Neural progenitor cell (in vitro differentiated cells): ENCODE measurements at regions not wholly inside any gene's neighbourhood (a gene's known extent, or its start where the extent isn't known, plus 50 kb on each side); places are given as distances from the start of the nearest gene placed in this dataset.

Experiments used
- DNase-seq: peaks from one replicate; pipeline ENCODE4 v3.0.0-alpha.2; 2016; ENCODE audit warnings: low spot score
- H2AFZ ChIP-seq: fragments of 200-600 bp; sonication (generic); replicated peaks from 2 replicates; pipeline ENCODE4 v1.6.1; 2016; ENCODE audit warnings: antibody characterized with exemption
- H3F3A ChIP-seq: fragments of 200-600 bp; sonication (generic); 2 replicates; pipeline ENCODE4 v1.6.1; 2016; ENCODE audit warnings: antibody characterized with exemption, low read depth
- H3K27ac ChIP-seq: fragments of 200-600 bp; sonication (generic); 2 replicates; pipeline ENCODE4 v1.5.1; 2016; ENCODE audit warnings: mild to moderate bottlenecking
- H3K27me3 ChIP-seq: fragments of 200-600 bp; sonication (generic); 2 replicates; pipeline ENCODE4 v1.6.1; 2016; ENCODE audit warnings: mild to moderate bottlenecking, moderate library complexity
- H3K36me3 ChIP-seq: fragments of 200-600 bp; sonication (generic); 2 replicates; pipeline ENCODE4 v1.5.1; 2016
- H3K4me1 ChIP-seq: fragments of 200-600 bp; sonication (generic); 2 replicates; pipeline ENCODE4 v1.6.1; 2016; ENCODE audit warnings: mixed run types
- H3K4me2 ChIP-seq: fragments of 200-600 bp; sonication (generic); 2 replicates; pipeline ENCODE4 v1.6.1; 2016
- H3K4me3 ChIP-seq: fragments of 200-600 bp; sonication (generic); 2 replicates; pipeline ENCODE4 v1.5.1; 2016
- H3K79me2 ChIP-seq: fragments of 200-600 bp; sonication (generic); 2 replicates; pipeline ENCODE4 v1.6.1; 2016; ENCODE audit warnings: low read depth
- H3K9ac ChIP-seq: fragments of 200-600 bp; sonication (generic); 2 replicates; pipeline ENCODE4 v1.6.1; 2016
- H3K9me3 ChIP-seq: fragments of 200-600 bp; sonication (generic); 2 replicates; pipeline ENCODE4 v1.5.1; 2016; ENCODE audit warnings: low read depth
- H4K20me1 ChIP-seq: fragments of 200-600 bp; sonication (generic); 2 replicates; pipeline ENCODE4 v1.6.1; 2016; ENCODE audit warnings: low read depth
- H3K27ac Mint-ChIP-seq: 3 replicates; pipeline ENCODE4 v1.8.0; 2021; ENCODE audit warnings: mixed read lengths
- H3K27me3 Mint-ChIP-seq: 2 replicates; pipeline ENCODE4 v1.8.0; 2022; ENCODE audit warnings: low read depth, mild to moderate bottlenecking, inconsistent platforms, moderate library complexity, mixed read lengths; ENCODE audit not compliant: insufficient read depth
- H3K36me3 Mint-ChIP-seq: 3 replicates; pipeline ENCODE4 v1.8.0; 2021; ENCODE audit warnings: mixed read lengths
- H3K4me1 Mint-ChIP-seq: 3 replicates; pipeline ENCODE4 v1.8.0; 2021; ENCODE audit warnings: mixed read lengths
- H3K4me3 Mint-ChIP-seq: 3 replicates; pipeline ENCODE4 v1.8.0; 2021; ENCODE audit warnings: mild to moderate bottlenecking, moderate library complexity, mixed read lengths
- H3K9me3 Mint-ChIP-seq: 3 replicates; pipeline ENCODE4 v1.8.0; 2020; ENCODE audit warnings: mixed read lengths
- EZH2 ChIP-seq: fragments of 200-600 bp; sonication (generic); IDR thresholded peaks from 2 replicates; pipeline ENCODE4 v1.6.1; 2017; ENCODE audit warnings: antibody characterized with exemption, mild to moderate bottlenecking, moderate library complexity
- EZH2phosphoT487 ChIP-seq: fragments of 200-600 bp; sonication (generic); IDR thresholded peaks from 2 replicates; pipeline ENCODE4 v1.6.1; 2017; ENCODE audit warnings: antibody characterized with exemption
- TF ChIP-seq, protein P1 (sequence below): fragments of 200-600 bp; sonication (generic); IDR thresholded peaks from 2 replicates; pipeline ENCODE4 v1.5.1; 2017; ENCODE audit warnings: antibody characterized with exemption, mild to moderate bottlenecking

DNA sequence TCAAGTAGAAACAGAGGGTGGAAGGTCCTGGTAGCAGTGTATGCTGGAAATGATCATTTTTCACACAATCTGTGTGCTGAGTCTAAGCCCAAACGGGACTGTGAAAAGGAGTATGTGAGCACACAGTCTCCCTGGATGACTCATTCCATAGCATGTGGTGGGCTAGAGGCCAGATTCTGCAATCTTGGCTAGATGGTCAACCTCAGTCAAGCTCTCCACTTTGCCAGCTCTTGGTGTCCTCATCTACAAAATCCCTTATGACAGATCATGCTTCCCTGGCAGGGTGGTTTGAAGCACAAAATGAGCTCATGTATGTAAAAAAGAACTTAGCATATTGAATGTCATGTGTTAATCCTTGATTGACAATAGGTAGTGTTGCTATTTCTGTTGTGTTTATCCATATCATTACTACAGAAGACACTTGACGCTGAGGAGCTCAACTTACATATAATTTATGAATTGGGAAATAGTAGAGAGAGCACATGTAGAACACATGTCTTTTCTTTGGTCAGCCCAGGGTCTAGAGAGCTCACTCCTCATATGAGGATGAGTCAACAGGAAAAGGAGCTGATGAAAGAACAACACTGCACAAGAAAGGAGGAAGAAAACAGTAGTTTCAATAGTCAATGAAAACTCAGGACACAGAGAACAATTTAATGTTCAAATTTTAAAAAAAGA is 517.5 kb downstream of the BCL11B start:
- Histone ChIP-seq H3K9me3 (no peaks in the 10 kb centered on the region), H3K27ac (no peak overlapping the region), H3K27me3 (no peaks in the 10 kb centered on the region), H2AFZ (no peak overlapping the region), H3F3A (no peaks in the 10 kb centered on the region), H3K9ac (no peak overlapping the region), H4K20me1 (no peaks in the 10 kb centered on the region), H3K79me2 (no peaks in the 10 kb centered on the region), H3K4me1 (no peaks in the 10 kb centered on the region), H3K36me3 (no peaks in the 10 kb centered on the region), H3K4me3 (no peak overlapping the region), H3K4me2 (no peak overlapping the region)
- TF ChIP-seq, protein P1, sequence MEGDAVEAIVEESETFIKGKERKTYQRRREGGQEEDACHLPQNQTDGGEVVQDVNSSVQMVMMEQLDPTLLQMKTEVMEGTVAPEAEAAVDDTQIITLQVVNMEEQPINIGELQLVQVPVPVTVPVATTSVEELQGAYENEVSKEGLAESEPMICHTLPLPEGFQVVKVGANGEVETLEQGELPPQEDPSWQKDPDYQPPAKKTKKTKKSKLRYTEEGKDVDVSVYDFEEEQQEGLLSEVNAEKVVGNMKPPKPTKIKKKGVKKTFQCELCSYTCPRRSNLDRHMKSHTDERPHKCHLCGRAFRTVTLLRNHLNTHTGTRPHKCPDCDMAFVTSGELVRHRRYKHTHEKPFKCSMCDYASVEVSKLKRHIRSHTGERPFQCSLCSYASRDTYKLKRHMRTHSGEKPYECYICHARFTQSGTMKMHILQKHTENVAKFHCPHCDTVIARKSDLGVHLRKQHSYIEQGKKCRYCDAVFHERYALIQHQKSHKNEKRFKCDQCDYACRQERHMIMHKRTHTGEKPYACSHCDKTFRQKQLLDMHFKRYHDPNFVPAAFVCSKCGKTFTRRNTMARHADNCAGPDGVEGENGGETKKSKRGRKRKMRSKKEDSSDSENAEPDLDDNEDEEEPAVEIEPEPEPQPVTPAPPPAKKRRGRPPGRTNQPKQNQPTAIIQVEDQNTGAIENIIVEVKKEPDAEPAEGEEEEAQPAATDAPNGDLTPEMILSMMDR, result no peak
- no peaks in the 10 kb centered on the region for H3K27me3 Mint-ChIP-seq
- peaks cover 4% of the 10 kb centered on the region for H3K9me3 Mint-ChIP-seq
- H3K4me1 Mint-ChIP-seq, result no peaks in the 10 kb centered on the region
- DNase-seq, result no peak
- no peak overlapping the region for H3K27ac Mint-ChIP-seq
- H3K36me3 Mint-ChIP-seq, result no peaks in the 10 kb centered on the region
- no peak overlapping the region for H3K4me3 Mint-ChIP-seq

DNA sequence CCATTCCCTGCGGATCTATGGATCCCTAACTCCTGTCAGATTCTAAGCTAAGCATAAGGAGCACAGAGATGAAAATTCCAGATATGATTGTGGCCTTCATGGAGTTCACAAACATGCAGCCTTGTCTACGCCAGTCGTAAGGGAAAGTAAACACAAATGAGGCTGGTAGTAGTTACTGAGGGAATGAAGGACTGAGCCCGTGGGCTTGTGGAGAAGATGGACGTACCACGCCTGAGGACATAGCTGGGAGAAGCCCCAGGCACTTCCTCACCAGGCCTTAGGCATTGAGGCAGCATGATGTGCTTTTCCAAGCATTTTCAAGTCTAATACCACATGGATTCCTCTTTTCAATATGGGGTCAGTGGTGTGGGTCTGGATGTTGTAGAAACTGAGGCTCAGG is 515.2 kb downstream of the BCL11B start:
- H3K27ac Mint-ChIP-seq, result no peak overlapping the region
- H3K9ac ChIP-seq, result no peak overlapping the region
- no peaks in the 10 kb centered on the region for H3K27me3 ChIP-seq
- DNase-seq, result no peak
- no peaks in the 10 kb centered on the region for H3K36me3 Mint-ChIP-seq
- no peak overlapping the region for H3K27ac ChIP-seq
- no peak for TF ChIP-seq EZH2phosphoT487
- no peaks in the 10 kb centered on the region for H3K36me3 ChIP-seq
- H3K4me3 ChIP-seq, result no peak overlapping the region
- H3K4me2 ChIP-seq, result no peak overlapping the region
- no peaks in the 10 kb centered on the region for H3K79me2 ChIP-seq
- H3K9me3 Mint-ChIP-seq, result peaks cover 4% of the 10 kb centered on the region
- no peaks in the 10 kb centered on the region for H3K4me1 ChIP-seq
- H3K4me3 Mint-ChIP-seq, result no peak overlapping the region
- no peaks in the 10 kb centered on the region for H4K20me1 ChIP-seq
- H3K27me3 Mint-ChIP-seq, result no peaks in the 10 kb centered on the region
- H3K4me1 Mint-ChIP-seq, result no peaks in the 10 kb centered on the region
- no peak overlapping the region for H2AFZ ChIP-seq
- no peaks in the 10 kb centered on the region for H3F3A ChIP-seq
- H3K9me3 ChIP-seq, result no peaks in the 10 kb centered on the region

DNA sequence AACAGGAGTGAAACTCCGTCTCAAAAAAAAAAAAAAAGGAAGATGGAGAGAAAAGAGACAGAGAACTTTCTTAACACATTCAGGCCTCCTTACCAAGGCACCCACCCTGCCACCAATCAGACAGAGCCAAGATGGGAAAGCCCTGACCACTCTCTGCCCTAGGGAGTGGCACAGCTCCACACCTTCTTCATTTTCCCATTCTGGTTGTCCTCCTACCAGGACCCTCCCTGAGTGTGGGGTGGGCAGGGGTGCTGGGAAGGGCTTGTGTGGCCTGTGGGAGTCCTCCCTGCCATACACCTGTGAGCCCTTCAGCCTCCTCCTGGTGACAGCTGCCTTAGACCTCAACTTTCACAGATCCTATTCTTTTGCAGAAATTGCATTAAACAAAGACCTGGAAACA is 513.6 kb downstream of the BCL11B start:
- Histone ChIP-seq H3K9ac (no peak overlapping the region), H3K27me3 (no peaks in the 10 kb centered on the region), H4K20me1 (no peaks in the 10 kb centered on the region), H3F3A (no peaks in the 10 kb centered on the region), H3K79me2 (no peaks in the 10 kb centered on the region), H3K36me3 (no peaks in the 10 kb centered on the region), H3K4me3 (no peak overlapping the region), H3K9me3 (no peaks in the 10 kb centered on the region), H3K4me1 (no peaks in the 10 kb centered on the region), H3K4me2 (no peak overlapping the region), H3K27ac (no peak overlapping the region), H2AFZ (no peak overlapping the region)
- TF ChIP-seq EZH2, result no peak
- TF ChIP-seq, protein P1, result no peak
- TF ChIP-seq EZH2phosphoT487, result no peak
- Mint-ChIP-seq H3K27ac (no peak overlapping the region), H3K4me1 (no peaks in the 10 kb centered on the region), H3K27me3 (no peaks in the 10 kb centered on the region), H3K36me3 (no peaks in the 10 kb centered on the region), H3K4me3 (no peak overlapping the region), H3K9me3 (peaks cover 13% of the 10 kb centered on the region)
- DNase-seq, result no peak

DNA sequence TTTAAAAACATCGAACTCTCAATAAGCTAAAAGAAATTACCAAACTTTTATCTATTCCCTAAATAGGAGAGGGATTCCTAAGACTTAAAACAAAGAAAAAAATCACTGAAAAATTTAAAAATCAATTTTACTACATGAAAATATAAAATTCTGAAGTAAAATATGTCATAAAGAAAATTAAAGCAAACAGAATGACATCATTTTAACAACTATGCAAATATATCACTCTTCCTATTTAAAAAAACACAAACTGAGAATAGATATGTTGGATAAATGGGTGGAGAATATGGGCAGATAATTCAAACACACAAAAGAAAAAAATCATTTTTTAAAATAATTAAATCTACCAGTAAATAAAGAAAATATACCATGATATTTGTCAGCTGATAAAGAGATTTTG is 510.0 kb downstream of the BCL11B start:
- peaks cover 3% of the 10 kb centered on the region for H3K36me3 Mint-ChIP-seq
- H4K20me1 ChIP-seq, result no peaks in the 10 kb centered on the region
- no peak for DNase-seq
- no peak overlapping the region for H3K4me3 Mint-ChIP-seq
- no peaks in the 10 kb centered on the region for H3K79me2 ChIP-seq
- H3K27me3 ChIP-seq, result no peaks in the 10 kb centered on the region
- no peak overlapping the region for H3K9ac ChIP-seq
- H3K4me3 ChIP-seq, result no peak overlapping the region
- no peaks in the 10 kb centered on the region for H3K4me1 Mint-ChIP-seq
- no peak overlapping the region for H3K27ac Mint-ChIP-seq
- H3K27me3 Mint-ChIP-seq, result no peaks in the 10 kb centered on the region
- H3K4me2 ChIP-seq, result no peak overlapping the region
- peaks cover 12% of the 10 kb centered on the region for H3K9me3 Mint-ChIP-seq
- H3K9me3 ChIP-seq, result peaks cover 6% of the 10 kb centered on the region
- no peaks in the 10 kb centered on the region for H3F3A ChIP-seq
- no peak overlapping the region for H3K27ac ChIP-seq
- H3K4me1 ChIP-seq, result no peaks in the 10 kb centered on the region
- TF ChIP-seq, protein P1, result no peak
- no peak for TF ChIP-seq EZH2
- TF ChIP-seq EZH2phosphoT487, result no peak
- no peak overlapping the region for H2AFZ ChIP-seq
- no peaks in the 10 kb centered on the region for H3K36me3 ChIP-seq
